ENCODE measurements at regions not wholly inside any gene's neighbourhood (a gene's known extent, or its start where the extent isn't known, plus 50 kb on each side); places are given as distances from the start of the nearest gene placed in this dataset.

- no peak for ATAC-seq
- intact Hi-C loops (cut with micrococcal nuclease) = no loop called here
- POLR2A ChIA-PET = no interaction called here
- H3K4me1 ChIP-seq (ENCODE audit: control insufficient read depth in 1 of 2, insufficient read depth in 2 of 2, low read length in 2 of 2) = no peaks in the 10 kb centered on the region
- no peaks in the 10 kb centered on the region for H3K9me2 ChIP-seq (ENCODE audit: insufficient read depth)
- RAD21 ChIA-PET (ENCODE audit: low non-redundant PET in 1 of 2, low total read pairs in 2 of 2, uncharacterized antibody in 2 of 2, unreplicated experiment in 2 of 2) = no interaction called here
- no peak overlapping the region for H3K4me3 ChIP-seq (replicated peaks in 1 of 2; ENCODE audit: low read depth in 1 of 2, low read length in 2 of 2)
- no peak for DNase-seq (ENCODE audit: low read depth, low spot score)
- peaks cover 16 to 30% of the 10 kb centered on the region in 2 experiments; a peak in 2 of 4 replicates for H3K9me3 ChIP-seq (ENCODE audit: control insufficient read depth in 1 of 2, insufficient read depth in 1 of 2, low read depth in 1 of 2, low read length in 2 of 2)
- no peaks in the 10 kb centered on the region for H3K27me3 ChIP-seq (ENCODE audit: insufficient read depth, low read length)
- TF ChIP-seq RAD21 (IDR thresholded peaks at IDR 0.05; ENCODE audit: low read depth) (no peak), YY1 (IDR thresholded peaks at IDR 0.05; ENCODE audit: extremely low read depth, insufficient replicate concordance, low read depth, low read length) (no peak), FOSL1 (IDR thresholded peaks at IDR 0.05; ENCODE audit: low read depth) (no peak), JUND (IDR thresholded peaks at IDR 0.05) (no peak), EZH2 (IDR thresholded peaks at IDR 0.05) (no peak), ZNF274 (IDR thresholded peaks at IDR 0.05; ENCODE audit: low read depth, low read length) (no peak), CEBPB (IDR thresholded peaks at IDR 0.05; ENCODE audit: low read depth) (no peak), POLR2A (IDR thresholded peaks at IDR 0.05; ENCODE audit: borderline replicate concordance, extremely low read depth, insufficient read depth, insufficient read length) (no peak), EZH2phosphoT487 (IDR thresholded peaks at IDR 0.05; ENCODE audit: borderline replicate concordance) (no peak), POLR2AphosphoS5 (IDR thresholded peaks at IDR 0.05; ENCODE audit: low read depth, low read length) (no peak), MAX (IDR thresholded peaks at IDR 0.05) (no peak), TCF7L2 (IDR thresholded peaks at IDR 0.05; ENCODE audit: borderline replicate concordance, extremely low read depth, insufficient read depth, insufficient read length) (no peak), EGR1 (IDR thresholded peaks at IDR 0.05; ENCODE audit: low read depth) (no peak), ZFX (IDR thresholded peaks at IDR 0.05) (no peak), ATF3 (IDR thresholded peaks at IDR 0.05) (no peak), CBX3 (IDR thresholded peaks at IDR 0.05; ENCODE audit: low read depth) (no peak)
- TF ChIP-seq, protein P1, sequence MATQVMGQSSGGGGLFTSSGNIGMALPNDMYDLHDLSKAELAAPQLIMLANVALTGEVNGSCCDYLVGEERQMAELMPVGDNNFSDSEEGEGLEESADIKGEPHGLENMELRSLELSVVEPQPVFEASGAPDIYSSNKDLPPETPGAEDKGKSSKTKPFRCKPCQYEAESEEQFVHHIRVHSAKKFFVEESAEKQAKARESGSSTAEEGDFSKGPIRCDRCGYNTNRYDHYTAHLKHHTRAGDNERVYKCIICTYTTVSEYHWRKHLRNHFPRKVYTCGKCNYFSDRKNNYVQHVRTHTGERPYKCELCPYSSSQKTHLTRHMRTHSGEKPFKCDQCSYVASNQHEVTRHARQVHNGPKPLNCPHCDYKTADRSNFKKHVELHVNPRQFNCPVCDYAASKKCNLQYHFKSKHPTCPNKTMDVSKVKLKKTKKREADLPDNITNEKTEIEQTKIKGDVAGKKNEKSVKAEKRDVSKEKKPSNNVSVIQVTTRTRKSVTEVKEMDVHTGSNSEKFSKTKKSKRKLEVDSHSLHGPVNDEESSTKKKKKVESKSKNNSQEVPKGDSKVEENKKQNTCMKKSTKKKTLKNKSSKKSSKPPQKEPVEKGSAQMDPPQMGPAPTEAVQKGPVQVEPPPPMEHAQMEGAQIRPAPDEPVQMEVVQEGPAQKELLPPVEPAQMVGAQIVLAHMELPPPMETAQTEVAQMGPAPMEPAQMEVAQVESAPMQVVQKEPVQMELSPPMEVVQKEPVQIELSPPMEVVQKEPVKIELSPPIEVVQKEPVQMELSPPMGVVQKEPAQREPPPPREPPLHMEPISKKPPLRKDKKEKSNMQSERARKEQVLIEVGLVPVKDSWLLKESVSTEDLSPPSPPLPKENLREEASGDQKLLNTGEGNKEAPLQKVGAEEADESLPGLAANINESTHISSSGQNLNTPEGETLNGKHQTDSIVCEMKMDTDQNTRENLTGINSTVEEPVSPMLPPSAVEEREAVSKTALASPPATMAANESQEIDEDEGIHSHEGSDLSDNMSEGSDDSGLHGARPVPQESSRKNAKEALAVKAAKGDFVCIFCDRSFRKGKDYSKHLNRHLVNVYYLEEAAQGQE (IDR thresholded peaks at IDR 0.05; ENCODE audit: low read depth) = no peak
- TF ChIP-seq, protein P2, sequence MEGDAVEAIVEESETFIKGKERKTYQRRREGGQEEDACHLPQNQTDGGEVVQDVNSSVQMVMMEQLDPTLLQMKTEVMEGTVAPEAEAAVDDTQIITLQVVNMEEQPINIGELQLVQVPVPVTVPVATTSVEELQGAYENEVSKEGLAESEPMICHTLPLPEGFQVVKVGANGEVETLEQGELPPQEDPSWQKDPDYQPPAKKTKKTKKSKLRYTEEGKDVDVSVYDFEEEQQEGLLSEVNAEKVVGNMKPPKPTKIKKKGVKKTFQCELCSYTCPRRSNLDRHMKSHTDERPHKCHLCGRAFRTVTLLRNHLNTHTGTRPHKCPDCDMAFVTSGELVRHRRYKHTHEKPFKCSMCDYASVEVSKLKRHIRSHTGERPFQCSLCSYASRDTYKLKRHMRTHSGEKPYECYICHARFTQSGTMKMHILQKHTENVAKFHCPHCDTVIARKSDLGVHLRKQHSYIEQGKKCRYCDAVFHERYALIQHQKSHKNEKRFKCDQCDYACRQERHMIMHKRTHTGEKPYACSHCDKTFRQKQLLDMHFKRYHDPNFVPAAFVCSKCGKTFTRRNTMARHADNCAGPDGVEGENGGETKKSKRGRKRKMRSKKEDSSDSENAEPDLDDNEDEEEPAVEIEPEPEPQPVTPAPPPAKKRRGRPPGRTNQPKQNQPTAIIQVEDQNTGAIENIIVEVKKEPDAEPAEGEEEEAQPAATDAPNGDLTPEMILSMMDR (IDR thresholded peaks at IDR 0.05 in 2 of 3, conservative IDR thresholded peaks at IDR 0.05 in 1 of 3; ENCODE audit: borderline replicate concordance in 1 of 3, insufficient read depth in 1 of 3, low read depth in 2 of 3, low read length in 2 of 3) = no peak
- no peaks in the 10 kb centered on the region for H3K79me2 ChIP-seq (ENCODE audit: insufficient read depth, low read length)
- no peaks in the 10 kb centered on the region for H4K20me1 ChIP-seq (ENCODE audit: insufficient read depth)
- no TSS peak for BruUV-seq (replicated peaks)
- H3K9ac ChIP-seq (ENCODE audit: low read length) = no peak overlapping the region
- H3K27ac ChIP-seq (ENCODE audit: low read depth, low read length) = no peak overlapping the region
- H3K4me2 ChIP-seq (ENCODE audit: low read length) = no peak overlapping the region
- CTCF ChIA-PET = no interaction called here
- no peak overlapping the region for H2AFZ ChIP-seq (ENCODE audit: low read depth, low read length, poor library complexity, severe bottlenecking)
- H3K36me3 ChIP-seq (ENCODE audit: control insufficient read depth in 1 of 2, insufficient read depth in 2 of 2, low read length in 2 of 2) = no peaks in the 10 kb centered on the region
Observed at GRCh38 chr10:9096288-9096687, 1041.8 kb downstream of the GATA3 start.

Measured in HCT116 (cell line).